GM21367 (cell line): ENCODE measurements at regions not wholly inside any gene's neighbourhood (a gene's known extent, or its start where the extent isn't known, plus 50 kb on each side); places are given as distances from the start of the nearest gene placed in this dataset.
"Not testable (repeated sequence)": the region's sequence is repeated elsewhere in the genome, so short reads cannot be mapped to it uniquely, and the experiment has no call there.

Experiments used
- ATAC-seq: cut with Tn5 transposase; IDR thresholded peaks from one replicate; pipeline ENCODE4 v1.9.1; 2021; ENCODE audit not compliant: unreplicated experiment

- not testable (repeated sequence) for ATAC-seq
These were observed 354.6 kb downstream of the SMOC2 start for GRCh38 chr6:168795611-168796010.

GRCh38 chr6:168794491-168794890, 353.5 kb downstream of the SMOC2 start:
- ATAC-seq = no peak

- no peak for ATAC-seq
These were observed 352.7 kb downstream of the SMOC2 start for GRCh38 chr6:168793649-168794048.

- ATAC-seq = no peak
These were observed 350.9 kb downstream of the SMOC2 start for GRCh38 chr6:168791917-168792316.

GRCh38 chr6:168789699-168790098, 348.7 kb downstream of the SMOC2 start:
- ATAC-seq = no peak

- ATAC-seq = no peak
These were observed 344.9 kb downstream of the SMOC2 start for GRCh38 chr6:168785720-168786511.

GRCh38 chr6:168784426-168784825, 343.4 kb downstream of the SMOC2 start:
- ATAC-seq = no peak

GRCh38 chr6:168783720-168784119, 342.7 kb downstream of the SMOC2 start:
- no peak for ATAC-seq

GRCh38 chr6:168782187-168782751, 341.3 kb downstream of the SMOC2 start:
- ATAC-seq = no peak

- no peak for ATAC-seq
These were observed 337.2 kb downstream of the SMOC2 start for GRCh38 chr6:168778201-168778600.

GRCh38 chr6:168774381-168774780, 333.4 kb downstream of the SMOC2 start:
- no peak for ATAC-seq

- ATAC-seq = no peak
These were observed 332.8 kb downstream of the SMOC2 start for GRCh38 chr6:168773788-168774187.

- ATAC-seq = no peak
These were observed 324.8 kb downstream of the SMOC2 start for GRCh38 chr6:168765752-168766151.

GRCh38 chr6:168756009-168756634, 315.1 kb downstream of the SMOC2 start:
- no peak for ATAC-seq

- ATAC-seq = no peak
These were observed 305.7 kb downstream of the SMOC2 start for GRCh38 chr6:168746643-168747042.

GRCh38 chr6:168746013-168746412, 305.0 kb downstream of the SMOC2 start:
- no peak for ATAC-seq

GRCh38 chr6:168744861-168745260, 303.9 kb downstream of the SMOC2 start:
- no peak for ATAC-seq

- ATAC-seq = no peak
These were observed 301.2 kb downstream of the SMOC2 start for GRCh38 chr6:168741942-168742782.

GRCh38 chr6:168741305-168741704, 300.3 kb downstream of the SMOC2 start:
- ATAC-seq = no peak

- ATAC-seq = no peak
These were observed 298.4 kb downstream of the SMOC2 start for GRCh38 chr6:168739381-168739780.

- no peak for ATAC-seq
These were observed 296.5 kb downstream of the SMOC2 start for GRCh38 chr6:168737481-168737880.
